ENCODE measurements at regions not wholly inside any gene's neighbourhood (a gene's known extent, or its start where the extent isn't known, plus 50 kb on each side); places are given as distances from the start of the nearest gene placed in this dataset.
A peak's percentile ranks its signal among the peaks of the same experiment; 100 is the strongest.

DNA sequence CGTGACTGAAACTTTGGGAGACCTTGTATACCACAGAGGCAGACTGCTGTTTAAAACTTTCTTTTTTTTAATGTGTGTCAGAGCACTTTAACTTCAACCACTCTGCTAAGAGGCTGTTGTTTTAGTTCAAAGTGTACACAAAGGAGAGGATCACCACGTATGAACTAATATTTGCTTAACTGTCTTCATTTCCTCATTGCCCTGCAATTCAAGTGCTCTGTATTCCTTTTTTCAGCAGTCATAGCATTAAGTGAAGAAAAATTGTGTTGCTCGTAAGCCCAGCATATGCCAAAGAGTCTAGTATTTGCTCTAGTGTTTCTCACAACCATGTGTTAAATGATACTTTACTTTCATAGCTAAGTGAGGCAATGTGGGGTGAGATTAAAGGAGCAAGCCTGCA is 63.0 kb upstream of the HHIP start:
- no peaks in the 10 kb centered on the region for H3K9me3 ChIP-seq (ENCODE audit: control insufficient read depth in 4 of 4, low read length in 3 of 4)
- no peak for DNase-seq (ENCODE audit: low spot score)
- peaks cover 2 to 20% (median 12%) of the 10 kb centered on the region in 4 donors for H3K4me1 ChIP-seq (ENCODE audit: control insufficient read depth in 4 of 4, insufficient read depth in 4 of 4, low read length in 3 of 4)
- H3K27ac ChIP-seq (ENCODE audit: low read depth in 1 of 2, low read length in 2 of 2), result peak overlapping the region; percentile 36 to 40
- H3K27me3 ChIP-seq (ENCODE audit: control insufficient read depth in 4 of 4, insufficient read depth in 4 of 4, low read length in 3 of 4), result no peaks in the 10 kb centered on the region
- H3K4me3 ChIP-seq (ENCODE audit: low read depth in 1 of 3, low read length in 3 of 3), result peak overlapping the region in 1 of 3 donors; percentile 15
- peak overlapping the region in 1 of 2 donors; percentile 36 for H3K9ac ChIP-seq (ENCODE audit: low read depth in 1 of 2, low read length in 2 of 2)
- no peaks in the 10 kb centered on the region for H3K36me3 ChIP-seq (ENCODE audit: control insufficient read depth in 4 of 4, insufficient read depth in 3 of 4, low read depth in 1 of 4, low read length in 3 of 4)
- TF ChIP-seq NR2F2 (IDR thresholded peaks at IDR 0.05), result no peak
- peak in 1 of 2 donors; percentile 26 for TF ChIP-seq JUND (IDR thresholded peaks at IDR 0.05)
- TF ChIP-seq RXRA (IDR thresholded peaks at IDR 0.05), result peak in 1 of 2 donors; percentile 33
- no peak for TF ChIP-seq YY1 (IDR thresholded peaks at IDR 0.05)
- no peak for TF ChIP-seq GABPA (IDR thresholded peaks at IDR 0.05 in 1 of 2, conservative IDR thresholded peaks at IDR 0.05 in 1 of 2)
- TF ChIP-seq, protein P1, sequence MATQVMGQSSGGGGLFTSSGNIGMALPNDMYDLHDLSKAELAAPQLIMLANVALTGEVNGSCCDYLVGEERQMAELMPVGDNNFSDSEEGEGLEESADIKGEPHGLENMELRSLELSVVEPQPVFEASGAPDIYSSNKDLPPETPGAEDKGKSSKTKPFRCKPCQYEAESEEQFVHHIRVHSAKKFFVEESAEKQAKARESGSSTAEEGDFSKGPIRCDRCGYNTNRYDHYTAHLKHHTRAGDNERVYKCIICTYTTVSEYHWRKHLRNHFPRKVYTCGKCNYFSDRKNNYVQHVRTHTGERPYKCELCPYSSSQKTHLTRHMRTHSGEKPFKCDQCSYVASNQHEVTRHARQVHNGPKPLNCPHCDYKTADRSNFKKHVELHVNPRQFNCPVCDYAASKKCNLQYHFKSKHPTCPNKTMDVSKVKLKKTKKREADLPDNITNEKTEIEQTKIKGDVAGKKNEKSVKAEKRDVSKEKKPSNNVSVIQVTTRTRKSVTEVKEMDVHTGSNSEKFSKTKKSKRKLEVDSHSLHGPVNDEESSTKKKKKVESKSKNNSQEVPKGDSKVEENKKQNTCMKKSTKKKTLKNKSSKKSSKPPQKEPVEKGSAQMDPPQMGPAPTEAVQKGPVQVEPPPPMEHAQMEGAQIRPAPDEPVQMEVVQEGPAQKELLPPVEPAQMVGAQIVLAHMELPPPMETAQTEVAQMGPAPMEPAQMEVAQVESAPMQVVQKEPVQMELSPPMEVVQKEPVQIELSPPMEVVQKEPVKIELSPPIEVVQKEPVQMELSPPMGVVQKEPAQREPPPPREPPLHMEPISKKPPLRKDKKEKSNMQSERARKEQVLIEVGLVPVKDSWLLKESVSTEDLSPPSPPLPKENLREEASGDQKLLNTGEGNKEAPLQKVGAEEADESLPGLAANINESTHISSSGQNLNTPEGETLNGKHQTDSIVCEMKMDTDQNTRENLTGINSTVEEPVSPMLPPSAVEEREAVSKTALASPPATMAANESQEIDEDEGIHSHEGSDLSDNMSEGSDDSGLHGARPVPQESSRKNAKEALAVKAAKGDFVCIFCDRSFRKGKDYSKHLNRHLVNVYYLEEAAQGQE (IDR thresholded peaks at IDR 0.05), result no peak
- TF ChIP-seq, protein P2, sequence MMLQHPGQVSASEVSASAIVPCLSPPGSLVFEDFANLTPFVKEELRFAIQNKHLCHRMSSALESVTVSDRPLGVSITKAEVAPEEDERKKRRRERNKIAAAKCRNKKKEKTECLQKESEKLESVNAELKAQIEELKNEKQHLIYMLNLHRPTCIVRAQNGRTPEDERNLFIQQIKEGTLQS (IDR thresholded peaks at IDR 0.05), result no peak
- peak; percentile 88 for TF ChIP-seq FOXA2 (IDR thresholded peaks at IDR 0.05)
- TF ChIP-seq, protein P3, sequence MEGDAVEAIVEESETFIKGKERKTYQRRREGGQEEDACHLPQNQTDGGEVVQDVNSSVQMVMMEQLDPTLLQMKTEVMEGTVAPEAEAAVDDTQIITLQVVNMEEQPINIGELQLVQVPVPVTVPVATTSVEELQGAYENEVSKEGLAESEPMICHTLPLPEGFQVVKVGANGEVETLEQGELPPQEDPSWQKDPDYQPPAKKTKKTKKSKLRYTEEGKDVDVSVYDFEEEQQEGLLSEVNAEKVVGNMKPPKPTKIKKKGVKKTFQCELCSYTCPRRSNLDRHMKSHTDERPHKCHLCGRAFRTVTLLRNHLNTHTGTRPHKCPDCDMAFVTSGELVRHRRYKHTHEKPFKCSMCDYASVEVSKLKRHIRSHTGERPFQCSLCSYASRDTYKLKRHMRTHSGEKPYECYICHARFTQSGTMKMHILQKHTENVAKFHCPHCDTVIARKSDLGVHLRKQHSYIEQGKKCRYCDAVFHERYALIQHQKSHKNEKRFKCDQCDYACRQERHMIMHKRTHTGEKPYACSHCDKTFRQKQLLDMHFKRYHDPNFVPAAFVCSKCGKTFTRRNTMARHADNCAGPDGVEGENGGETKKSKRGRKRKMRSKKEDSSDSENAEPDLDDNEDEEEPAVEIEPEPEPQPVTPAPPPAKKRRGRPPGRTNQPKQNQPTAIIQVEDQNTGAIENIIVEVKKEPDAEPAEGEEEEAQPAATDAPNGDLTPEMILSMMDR (IDR thresholded peaks at IDR 0.05; ENCODE audit: low read depth, low read length, missing input control), result no peak
- TF ChIP-seq SP1 (IDR thresholded peaks at IDR 0.05), result peak; percentile 49
- TF ChIP-seq EGR1 (IDR thresholded peaks at IDR 0.05; ENCODE audit: low read depth in 2 of 2), result no peak
- peak; percentile 69 for TF ChIP-seq FOXA1 (IDR thresholded peaks at IDR 0.05)
- TF ChIP-seq HNF4G (IDR thresholded peaks at IDR 0.05), result no peak
- TF ChIP-seq RAD21 (IDR thresholded peaks at IDR 0.05), result peak in 1 of 2 donors; percentile 22
- peak in 1 of 2 donors; percentile 30 for TF ChIP-seq HNF4A (conservative IDR thresholded peaks at IDR 0.05)
- no peak for TF ChIP-seq TAF1 (conservative IDR thresholded peaks at IDR 0.05)
- TF ChIP-seq, protein P4, sequence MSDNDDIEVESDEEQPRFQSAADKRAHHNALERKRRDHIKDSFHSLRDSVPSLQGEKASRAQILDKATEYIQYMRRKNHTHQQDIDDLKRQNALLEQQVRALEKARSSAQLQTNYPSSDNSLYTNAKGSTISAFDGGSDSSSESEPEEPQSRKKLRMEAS (IDR thresholded peaks at IDR 0.05), result no peak
- TF ChIP-seq, protein P5, sequence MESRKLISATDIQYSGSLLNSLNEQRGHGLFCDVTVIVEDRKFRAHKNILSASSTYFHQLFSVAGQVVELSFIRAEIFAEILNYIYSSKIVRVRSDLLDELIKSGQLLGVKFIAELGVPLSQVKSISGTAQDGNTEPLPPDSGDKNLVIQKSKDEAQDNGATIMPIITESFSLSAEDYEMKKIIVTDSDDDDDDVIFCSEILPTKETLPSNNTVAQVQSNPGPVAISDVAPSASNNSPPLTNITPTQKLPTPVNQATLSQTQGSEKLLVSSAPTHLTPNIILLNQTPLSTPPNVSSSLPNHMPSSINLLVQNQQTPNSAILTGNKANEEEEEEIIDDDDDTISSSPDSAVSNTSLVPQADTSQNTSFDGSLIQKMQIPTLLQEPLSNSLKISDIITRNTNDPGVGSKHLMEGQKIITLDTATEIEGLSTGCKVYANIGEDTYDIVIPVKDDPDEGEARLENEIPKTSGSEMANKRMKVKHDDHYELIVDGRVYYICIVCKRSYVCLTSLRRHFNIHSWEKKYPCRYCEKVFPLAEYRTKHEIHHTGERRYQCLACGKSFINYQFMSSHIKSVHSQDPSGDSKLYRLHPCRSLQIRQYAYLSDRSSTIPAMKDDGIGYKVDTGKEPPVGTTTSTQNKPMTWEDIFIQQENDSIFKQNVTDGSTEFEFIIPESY (IDR thresholded peaks at IDR 0.05), result peak; percentile 40
- WGBS, result 28% methylated on average over 3 of the region's 3 CpGs

Measured in liver (tissue), 8 donors.